ENCODE measurements at regions not wholly inside any gene's neighbourhood (a gene's known extent, or its start where the extent isn't known, plus 50 kb on each side); places are given as distances from the start of the nearest gene placed in this dataset.

DNA sequence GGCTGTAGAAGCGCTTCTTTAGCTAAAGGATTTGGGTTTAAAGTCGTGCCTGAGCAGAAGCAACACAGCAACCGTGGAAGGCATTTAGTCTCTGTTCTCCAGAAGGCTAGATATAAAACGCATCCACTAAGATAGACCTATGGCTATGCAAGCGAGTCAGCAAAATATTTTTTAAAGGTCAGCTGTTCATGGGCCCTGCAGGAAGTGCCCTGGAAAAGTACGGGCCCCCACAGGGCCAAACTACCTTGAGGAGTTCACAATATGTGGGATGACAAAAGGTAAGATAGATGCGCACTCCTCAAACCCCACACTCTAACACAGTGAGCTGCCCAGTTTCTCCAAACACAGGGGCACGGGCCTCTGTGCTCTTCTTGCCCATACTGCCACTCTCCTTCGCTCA lies 261.6 kb downstream of the VPS13C start:
- Mint-ChIP-seq H3K27ac (ENCODE audit: unreplicated experiment) (no peak overlapping the region), H3K4me1 (ENCODE audit: low read depth, unreplicated experiment) (no peaks in the 10 kb centered on the region), H3K9me3 (ENCODE audit: low read depth, unreplicated experiment) (no peaks in the 10 kb centered on the region), H3K4me3 (ENCODE audit: low read depth, unreplicated experiment) (no peak overlapping the region), H3K27me3 (ENCODE audit: unreplicated experiment) (peaks cover 24% of the 10 kb centered on the region), H3K36me3 (ENCODE audit: insufficient read depth, unreplicated experiment) (no peaks in the 10 kb centered on the region)
- CTCF ChIA-PET, result interaction anchor here (0.9 kb wide), 1 partner anchor 36 kb away, joined by 3 read pairs; no protein-coding TSS in a partner anchor
- TF ChIP-seq, protein P1, sequence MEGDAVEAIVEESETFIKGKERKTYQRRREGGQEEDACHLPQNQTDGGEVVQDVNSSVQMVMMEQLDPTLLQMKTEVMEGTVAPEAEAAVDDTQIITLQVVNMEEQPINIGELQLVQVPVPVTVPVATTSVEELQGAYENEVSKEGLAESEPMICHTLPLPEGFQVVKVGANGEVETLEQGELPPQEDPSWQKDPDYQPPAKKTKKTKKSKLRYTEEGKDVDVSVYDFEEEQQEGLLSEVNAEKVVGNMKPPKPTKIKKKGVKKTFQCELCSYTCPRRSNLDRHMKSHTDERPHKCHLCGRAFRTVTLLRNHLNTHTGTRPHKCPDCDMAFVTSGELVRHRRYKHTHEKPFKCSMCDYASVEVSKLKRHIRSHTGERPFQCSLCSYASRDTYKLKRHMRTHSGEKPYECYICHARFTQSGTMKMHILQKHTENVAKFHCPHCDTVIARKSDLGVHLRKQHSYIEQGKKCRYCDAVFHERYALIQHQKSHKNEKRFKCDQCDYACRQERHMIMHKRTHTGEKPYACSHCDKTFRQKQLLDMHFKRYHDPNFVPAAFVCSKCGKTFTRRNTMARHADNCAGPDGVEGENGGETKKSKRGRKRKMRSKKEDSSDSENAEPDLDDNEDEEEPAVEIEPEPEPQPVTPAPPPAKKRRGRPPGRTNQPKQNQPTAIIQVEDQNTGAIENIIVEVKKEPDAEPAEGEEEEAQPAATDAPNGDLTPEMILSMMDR (IDR thresholded peaks at IDR 0.05; ENCODE audit: unreplicated experiment), result no peak
- no TSS peak for BruUV-seq (replicated peaks)
- DNase-seq, result no peak
- intact Hi-C loops (cut with micrococcal nuclease; ENCODE audit: unreplicated experiment), result no loop called here

DNA sequence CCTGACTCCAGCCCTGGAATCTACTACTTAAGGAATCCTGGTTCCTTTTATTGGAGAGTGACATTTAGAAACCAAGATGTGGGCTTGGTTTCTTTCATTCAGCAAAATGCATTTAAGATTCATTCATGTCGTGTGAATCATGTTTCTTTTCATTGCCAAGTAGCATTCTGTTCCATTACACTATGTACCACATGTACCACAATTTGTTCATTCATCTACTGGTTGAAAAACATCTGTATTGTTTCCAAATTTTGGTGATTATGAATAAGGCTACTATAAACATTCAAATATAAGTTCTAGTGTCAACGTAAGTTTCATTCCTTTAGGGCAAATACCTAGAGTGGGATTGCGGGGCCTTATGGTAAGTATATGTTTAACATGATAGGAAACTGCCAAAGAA lies 264.2 kb downstream of the VPS13C start:
- DNase-seq, result no peak
- Mint-ChIP-seq H3K9me3 (ENCODE audit: low read depth, unreplicated experiment) (no peaks in the 10 kb centered on the region), H3K4me1 (ENCODE audit: low read depth, unreplicated experiment) (no peaks in the 10 kb centered on the region), H3K27ac (ENCODE audit: unreplicated experiment) (no peak overlapping the region), H3K27me3 (ENCODE audit: unreplicated experiment) (peaks cover 50% of the 10 kb centered on the region), H3K36me3 (ENCODE audit: insufficient read depth, unreplicated experiment) (no peaks in the 10 kb centered on the region), H3K4me3 (ENCODE audit: low read depth, unreplicated experiment) (no peak overlapping the region)
- no TSS peak for BruUV-seq (replicated peaks)
- CTCF ChIA-PET, result no interaction called here
- TF ChIP-seq, protein P1 (IDR thresholded peaks at IDR 0.05; ENCODE audit: unreplicated experiment), result no peak
- intact Hi-C loops (cut with micrococcal nuclease; ENCODE audit: unreplicated experiment), result no loop called here

DNA sequence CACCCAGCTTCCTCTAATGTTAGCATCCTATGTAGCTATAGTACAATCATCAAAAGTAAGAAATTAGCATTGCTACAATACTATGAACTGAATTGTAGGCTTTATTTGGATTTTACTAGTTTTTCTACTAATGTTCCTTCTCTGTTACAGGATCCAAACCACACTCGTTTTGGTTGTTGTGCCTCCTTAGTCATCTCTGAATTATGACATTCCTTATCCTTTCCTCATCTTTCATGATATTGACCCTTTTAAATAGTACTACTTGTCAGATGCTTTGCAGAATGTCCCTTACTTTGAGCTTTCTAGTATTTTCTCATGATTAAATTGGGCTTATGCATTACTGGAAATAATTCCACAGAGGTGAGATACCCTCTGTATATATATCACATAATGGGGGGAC lies 265.4 kb downstream of the VPS13C start:
- CTCF ChIA-PET, result no interaction called here
- Mint-ChIP-seq H3K27ac (ENCODE audit: unreplicated experiment) (no peak overlapping the region), H3K36me3 (ENCODE audit: insufficient read depth, unreplicated experiment) (no peaks in the 10 kb centered on the region), H3K9me3 (ENCODE audit: low read depth, unreplicated experiment) (peaks cover under 1% of the 10 kb centered on the region), H3K4me3 (ENCODE audit: low read depth, unreplicated experiment) (no peak overlapping the region), H3K4me1 (ENCODE audit: low read depth, unreplicated experiment) (no peaks in the 10 kb centered on the region), H3K27me3 (ENCODE audit: unreplicated experiment) (peaks cover 61% of the 10 kb centered on the region)
- no TSS peak for BruUV-seq (replicated peaks)
- intact Hi-C loops (cut with micrococcal nuclease; ENCODE audit: unreplicated experiment), result no loop called here
- TF ChIP-seq, protein P1 (IDR thresholded peaks at IDR 0.05; ENCODE audit: unreplicated experiment), result no peak
- DNase-seq, result no peak

DNA sequence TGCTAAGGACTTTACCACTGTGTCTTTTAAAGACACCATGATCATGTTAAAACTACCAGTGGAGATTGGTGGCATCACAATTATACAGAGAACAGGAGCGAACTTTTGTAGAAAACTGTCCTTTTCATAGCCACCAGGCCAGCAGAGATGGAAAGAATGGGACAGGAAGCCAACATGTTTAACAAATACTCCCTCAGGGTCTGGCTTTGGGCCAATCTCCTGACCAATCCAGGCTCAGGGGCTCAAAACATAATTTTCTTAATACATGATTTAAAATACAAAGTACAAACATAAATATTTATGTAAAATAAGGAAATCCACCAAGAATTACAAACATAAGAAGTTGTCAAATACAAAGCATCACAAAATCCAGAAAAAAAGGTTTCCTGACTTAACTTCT lies 266.0 kb downstream of the VPS13C start:
- H3K27ac Mint-ChIP-seq (ENCODE audit: unreplicated experiment), result no peak overlapping the region
- DNase-seq, result no peak

More for the DNA sequence above, 266.0 kb downstream of the VPS13C start:
- Mint-ChIP-seq H3K4me3 (ENCODE audit: low read depth, unreplicated experiment) (no peak overlapping the region), H3K9me3 (ENCODE audit: low read depth, unreplicated experiment) (peaks cover 3% of the 10 kb centered on the region), H3K4me1 (ENCODE audit: low read depth, unreplicated experiment) (no peaks in the 10 kb centered on the region), H3K36me3 (ENCODE audit: insufficient read depth, unreplicated experiment) (no peaks in the 10 kb centered on the region), H3K27me3 (ENCODE audit: unreplicated experiment) (peaks cover 67% of the 10 kb centered on the region)
- TF ChIP-seq, protein P1 (IDR thresholded peaks at IDR 0.05; ENCODE audit: unreplicated experiment), result no peak
- intact Hi-C loops (cut with micrococcal nuclease; ENCODE audit: unreplicated experiment), result no loop called here
- no TSS peak for BruUV-seq (replicated peaks)
- CTCF ChIA-PET, result no interaction called here

All from Calu3 (cell line).